Activated CD4-positive, alpha-beta T cell treated with anti-CD3 and anti-CD28 coated beads, Interleukin-2, amount 10 ng/mL, durations not matched to agents 7 days and 5 days (primary cell): ENCODE measurements at regions not wholly inside any gene's neighbourhood (a gene's known extent, or its start where the extent isn't known, plus 50 kb on each side); places are given as distances from the start of the nearest gene placed in this dataset.

Experiments used
- CTCF ChIA-PET: fragments of 350-600 bp; sonication (Branson Sonifier 250); formaldehyde crosslinking; loops from one replicate; lab custom pipeline; 2021; ENCODE audit warnings: antibody characterized with exemption; lab: Charles Lee
- POLR2A ChIA-PET: fragments of 350-600 bp; sonication (Branson Sonifier 250); formaldehyde crosslinking; loops from one replicate; lab custom pipeline; 2021; ENCODE audit warnings: antibody characterized with exemption; lab: Charles Lee
- DNase-seq: peaks from one replicate; pipeline ENCODE4 v3.0.0-alpha.2; 2020
- H3K27ac Mint-ChIP-seq: one replicate; pipeline ENCODE4 v1.8.0; 2021; ENCODE audit warnings: mild to moderate bottlenecking, moderate library complexity, mixed read lengths
- H3K27me3 Mint-ChIP-seq: one replicate; pipeline ENCODE4 v1.8.0; 2021; ENCODE audit warnings: mixed read lengths
- H3K36me3 Mint-ChIP-seq: one replicate; pipeline ENCODE4 v1.8.0; 2021; ENCODE audit warnings: low read depth, mixed read lengths
- H3K4me1 Mint-ChIP-seq: one replicate; pipeline ENCODE4 v1.8.0; 2021; ENCODE audit warnings: mixed read lengths
- H3K4me3 Mint-ChIP-seq: one replicate; pipeline ENCODE4 v1.8.0; 2021; ENCODE audit warnings: mild to moderate bottlenecking, moderate library complexity, mixed read lengths
- H3K9me3 Mint-ChIP-seq: one replicate; pipeline ENCODE4 v1.8.0; 2021; ENCODE audit warnings: mixed read lengths

DNA sequence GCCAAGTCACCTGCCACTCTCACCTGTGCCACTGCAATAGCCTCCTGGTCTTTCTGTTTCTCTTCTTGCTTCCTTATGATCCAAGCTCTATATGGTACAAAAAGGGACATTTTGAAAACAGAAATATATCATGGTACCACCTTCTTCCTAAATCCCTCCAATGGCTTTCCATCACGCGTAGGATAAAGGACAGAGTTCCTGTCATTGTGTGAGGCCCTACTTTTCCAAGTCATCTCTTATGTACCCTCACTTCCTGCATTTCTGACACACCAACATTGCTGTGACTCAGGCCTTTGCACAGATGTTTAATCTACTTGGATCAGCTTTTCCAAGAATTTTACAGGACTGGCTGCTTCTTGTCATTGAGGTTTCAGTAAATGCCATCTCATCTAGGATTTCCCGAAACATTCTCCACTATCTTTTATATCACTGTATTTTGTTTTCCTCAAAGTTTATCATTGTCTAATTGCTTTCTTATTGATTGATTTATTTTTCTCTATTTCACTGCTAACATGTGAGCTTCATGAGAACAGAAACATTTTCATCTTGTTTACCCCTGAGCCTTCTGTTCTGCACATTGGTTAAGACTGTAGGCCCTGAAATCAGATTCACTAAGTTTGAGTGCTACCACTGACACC, 426.1 kb upstream of the FANCL start:
- Mint-ChIP-seq H3K4me1 (no peaks in the 10 kb centered on the region), H3K27me3 (no peaks in the 10 kb centered on the region), H3K4me3 (no peak overlapping the region), H3K9me3 (no peaks in the 10 kb centered on the region), H3K27ac (no peak overlapping the region), H3K36me3 (no peaks in the 10 kb centered on the region)
- DNase-seq: no peak
- ChIA-PET CTCF (no interaction called here), POLR2A (no interaction called here)

DNA sequence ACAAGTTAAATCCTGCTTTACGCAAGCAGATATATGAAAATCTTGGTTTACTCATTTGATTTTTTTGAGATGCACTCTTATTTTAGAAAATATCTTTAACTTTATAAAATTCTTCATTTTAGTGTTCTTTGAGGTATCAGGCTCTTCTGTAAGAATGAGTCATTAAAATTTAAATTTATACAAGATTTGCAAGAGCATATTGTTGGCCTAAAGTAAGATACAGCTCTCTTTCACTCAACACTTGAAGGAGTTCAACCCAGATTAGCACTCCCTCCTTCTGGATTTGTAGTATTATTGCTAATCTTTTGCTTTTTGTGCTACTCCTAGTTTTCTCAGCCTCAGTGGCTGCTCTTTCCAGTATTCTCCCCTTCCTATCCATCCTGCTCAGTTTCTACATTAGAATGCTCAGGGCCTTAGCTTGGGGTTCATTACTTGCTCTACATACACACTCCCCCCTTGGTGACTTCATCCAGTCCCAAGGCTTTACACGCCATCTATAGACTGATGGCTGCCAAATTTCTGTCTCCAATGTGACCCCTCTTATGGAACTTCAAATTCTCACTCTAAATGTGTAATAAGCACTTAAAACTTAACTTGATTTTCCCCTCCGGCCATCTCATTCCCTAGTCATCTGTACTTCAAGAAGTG, 425.3 kb upstream of the FANCL start:
- Mint-ChIP-seq H3K4me3 (no peak overlapping the region), H3K9me3 (no peaks in the 10 kb centered on the region), H3K27me3 (no peaks in the 10 kb centered on the region), H3K36me3 (no peaks in the 10 kb centered on the region), H3K27ac (no peak overlapping the region), H3K4me1 (no peaks in the 10 kb centered on the region)
- DNase-seq: no peak
- CTCF ChIA-PET: no interaction called here
- POLR2A ChIA-PET: no interaction called here

- CTCF ChIA-PET: no interaction called here
- H3K27ac Mint-ChIP-seq: no peak overlapping the region
- H3K27me3 Mint-ChIP-seq: no peaks in the 10 kb centered on the region
- no peak overlapping the region for H3K4me3 Mint-ChIP-seq
- H3K9me3 Mint-ChIP-seq: no peaks in the 10 kb centered on the region
- H3K36me3 Mint-ChIP-seq: no peaks in the 10 kb centered on the region
- no peaks in the 10 kb centered on the region for H3K4me1 Mint-ChIP-seq
- POLR2A ChIA-PET: no interaction called here
- DNase-seq: no peak
Observed at GRCh38 chr2:58665154-58665553, 424.0 kb upstream of the FANCL start.

GRCh38 chr2:58664523-58665151, 423.5 kb upstream of the FANCL start:
- POLR2A ChIA-PET: no interaction called here
- H3K36me3 Mint-ChIP-seq: no peaks in the 10 kb centered on the region

DNA sequence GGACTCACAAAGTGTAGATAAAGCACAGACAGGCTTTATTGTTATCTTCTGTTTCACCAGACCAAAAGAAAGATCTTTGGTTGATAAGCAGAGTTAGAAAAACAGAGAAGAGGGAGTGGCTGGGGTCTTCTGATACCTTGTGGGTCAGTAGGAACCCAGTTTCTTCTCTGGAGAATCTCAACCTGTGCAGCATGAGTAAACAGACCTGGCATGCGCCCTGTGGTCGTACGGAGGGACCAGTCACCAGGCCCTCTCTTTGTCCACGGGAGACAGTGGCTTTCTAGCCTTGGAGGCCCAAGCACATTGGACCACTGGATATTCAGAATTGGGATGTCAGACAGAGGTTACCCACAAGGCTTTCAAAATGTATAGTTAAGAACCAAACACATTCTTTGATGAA, 418.9 kb upstream of the FANCL start:
- ChIA-PET CTCF (interaction anchor here (0.6 kb wide), 1 partner anchor 452 kb away, joined by 3 read pairs; no protein-coding TSS in a partner anchor), POLR2A (no interaction called here)
- Mint-ChIP-seq H3K27me3 (no peaks in the 10 kb centered on the region), H3K4me3 (no peak overlapping the region), H3K36me3 (no peaks in the 10 kb centered on the region), H3K27ac (no peak overlapping the region), H3K4me1 (no peaks in the 10 kb centered on the region), H3K9me3 (no peaks in the 10 kb centered on the region)
- no peak for DNase-seq

More at GRCh38 chr2:58664523-58665151, 423.5 kb upstream of the FANCL start:
- Mint-ChIP-seq H3K4me3 (no peak overlapping the region), H3K27ac (no peak overlapping the region), H3K4me1 (no peaks in the 10 kb centered on the region), H3K27me3 (no peaks in the 10 kb centered on the region), H3K9me3 (no peaks in the 10 kb centered on the region)
- no peak for DNase-seq
- CTCF ChIA-PET: no interaction called here

DNA sequence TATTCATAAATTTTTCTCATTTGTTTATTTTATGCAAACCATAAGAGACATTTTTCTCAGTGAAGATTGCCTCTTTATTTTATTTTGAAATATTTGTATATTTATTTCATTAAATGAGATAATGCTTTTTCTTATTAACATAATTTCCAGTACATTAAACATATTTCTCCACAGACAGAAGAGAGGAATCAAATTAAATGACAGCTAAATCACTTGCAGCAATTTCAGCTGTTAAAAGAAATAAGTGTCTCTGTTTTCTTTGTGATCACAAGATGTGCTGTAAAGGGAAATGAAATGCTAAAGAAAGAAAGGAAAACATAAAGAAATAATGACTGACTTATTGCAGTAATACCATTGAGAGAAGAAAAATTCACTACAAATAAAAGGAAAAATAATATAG, 414.0 kb upstream of the FANCL start:
- H3K4me3 Mint-ChIP-seq: no peak overlapping the region
- no peaks in the 10 kb centered on the region for H3K9me3 Mint-ChIP-seq
- H3K36me3 Mint-ChIP-seq: no peaks in the 10 kb centered on the region
- ChIA-PET CTCF (no interaction called here), POLR2A (no interaction called here)
- H3K27me3 Mint-ChIP-seq: no peaks in the 10 kb centered on the region
- H3K4me1 Mint-ChIP-seq: no peaks in the 10 kb centered on the region
- no peak for DNase-seq
- H3K27ac Mint-ChIP-seq: no peak overlapping the region

GRCh38 chr2:58651930-58652329, 410.8 kb upstream of the FANCL start:
- no peaks in the 10 kb centered on the region for H3K4me1 Mint-ChIP-seq
- ChIA-PET POLR2A (no interaction called here), CTCF (no interaction called here)
- no peak for DNase-seq
- no peaks in the 10 kb centered on the region for H3K36me3 Mint-ChIP-seq
- no peak overlapping the region for H3K4me3 Mint-ChIP-seq
- no peaks in the 10 kb centered on the region for H3K27me3 Mint-ChIP-seq
- H3K27ac Mint-ChIP-seq: no peak overlapping the region
- H3K9me3 Mint-ChIP-seq: no peaks in the 10 kb centered on the region

- ChIA-PET CTCF (no interaction called here), POLR2A (interaction anchor here (0.6 kb wide), 1 partner anchor 273 kb away, joined by 3 read pairs; no protein-coding TSS in a partner anchor)
- no peaks in the 10 kb centered on the region for H3K27me3 Mint-ChIP-seq
- H3K4me3 Mint-ChIP-seq: no peak overlapping the region
- no peaks in the 10 kb centered on the region for H3K9me3 Mint-ChIP-seq
- H3K27ac Mint-ChIP-seq: no peak overlapping the region
- DNase-seq: no peak
- no peaks in the 10 kb centered on the region for H3K4me1 Mint-ChIP-seq
- H3K36me3 Mint-ChIP-seq: no peaks in the 10 kb centered on the region
Observed at GRCh38 chr2:58650781-58651180, 409.7 kb upstream of the FANCL start.

- Mint-ChIP-seq H3K4me1 (no peaks in the 10 kb centered on the region), H3K9me3 (no peaks in the 10 kb centered on the region), H3K27ac (no peak overlapping the region), H3K4me3 (no peak overlapping the region), H3K36me3 (no peaks in the 10 kb centered on the region), H3K27me3 (no peaks in the 10 kb centered on the region)
- DNase-seq: no peak
- ChIA-PET POLR2A (no interaction called here), CTCF (no interaction called here)
Observed at GRCh38 chr2:58649756-58650155, 408.6 kb upstream of the FANCL start.

- no peaks in the 10 kb centered on the region for H3K27me3 Mint-ChIP-seq
- no peaks in the 10 kb centered on the region for H3K4me1 Mint-ChIP-seq
- POLR2A ChIA-PET: no interaction called here
- no peaks in the 10 kb centered on the region for H3K36me3 Mint-ChIP-seq
- no peak overlapping the region for H3K4me3 Mint-ChIP-seq
- no peak for DNase-seq
- CTCF ChIA-PET: no interaction called here
- no peak overlapping the region for H3K27ac Mint-ChIP-seq
- no peaks in the 10 kb centered on the region for H3K9me3 Mint-ChIP-seq
Observed at GRCh38 chr2:58645017-58645416, 403.9 kb upstream of the FANCL start.

- Mint-ChIP-seq H3K9me3 (no peaks in the 10 kb centered on the region), H3K27ac (no peak overlapping the region), H3K27me3 (no peaks in the 10 kb centered on the region), H3K36me3 (no peaks in the 10 kb centered on the region), H3K4me3 (no peak overlapping the region), H3K4me1 (no peaks in the 10 kb centered on the region)
- POLR2A ChIA-PET: no interaction called here
- no peak for DNase-seq
- CTCF ChIA-PET: no interaction called here
Observed at GRCh38 chr2:58644451-58644850, 403.3 kb upstream of the FANCL start.

- POLR2A ChIA-PET: no interaction called here
- no peak for DNase-seq
- H3K4me1 Mint-ChIP-seq: no peaks in the 10 kb centered on the region
- no peaks in the 10 kb centered on the region for H3K36me3 Mint-ChIP-seq
- CTCF ChIA-PET: no interaction called here
- H3K27ac Mint-ChIP-seq: no peak overlapping the region
- H3K27me3 Mint-ChIP-seq: no peaks in the 10 kb centered on the region
- H3K4me3 Mint-ChIP-seq: no peak overlapping the region
- no peaks in the 10 kb centered on the region for H3K9me3 Mint-ChIP-seq
Observed at GRCh38 chr2:58641001-58641400, 399.9 kb upstream of the FANCL start.

DNA sequence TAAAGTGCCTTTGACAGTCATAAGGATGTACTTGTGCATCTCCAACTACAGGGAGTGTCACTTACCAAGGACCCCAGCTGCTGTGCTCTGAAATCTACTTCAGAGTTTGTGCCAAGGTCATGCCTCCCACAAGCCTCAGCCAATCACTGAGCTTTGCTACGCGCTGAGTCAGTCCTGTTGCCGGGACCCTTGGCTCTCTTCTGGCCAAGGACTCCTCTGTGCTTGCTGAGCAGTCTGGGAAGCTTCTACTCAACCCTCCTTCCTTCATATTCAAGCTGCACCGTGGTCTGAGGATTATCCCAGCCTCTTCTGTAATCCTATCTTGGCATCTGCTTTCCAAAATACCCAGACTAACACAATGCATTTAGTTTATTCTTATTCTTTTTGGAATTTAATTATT, 398.9 kb upstream of the FANCL start:
- no peak overlapping the region for H3K27ac Mint-ChIP-seq
- ChIA-PET POLR2A (no interaction called here), CTCF (no interaction called here)
- no peaks in the 10 kb centered on the region for H3K9me3 Mint-ChIP-seq
- no peaks in the 10 kb centered on the region for H3K36me3 Mint-ChIP-seq
- H3K4me1 Mint-ChIP-seq: no peaks in the 10 kb centered on the region
- no peak for DNase-seq
- no peak overlapping the region for H3K4me3 Mint-ChIP-seq
- H3K27me3 Mint-ChIP-seq: no peaks in the 10 kb centered on the region
